CD4-positive, alpha-beta T cell (primary cell): ENCODE measurements at regions not wholly inside any gene's neighbourhood (a gene's known extent, or its start where the extent isn't known, plus 50 kb on each side); places are given as distances from the start of the nearest gene placed in this dataset.

ENCODE experiments used
- ATAC-seq: fragments of 200-7000 bp; cut with Tn5 transposase; one replicate; pipeline ENCODE4 v1.10.0; 2022; ENCODE audit warnings: mild to moderate bottlenecking; ENCODE audit not compliant: poor library complexity
- CTCF ChIA-PET: fragments of 350-600 bp; sonication (Branson Sonifier 250); formaldehyde crosslinking; loops from one replicate; lab custom pipeline; 2021; ENCODE audit warnings: antibody characterized with exemption, inconsistent platforms; lab: Charles Lee
- POLR2A ChIA-PET: fragments of 350-600 bp; sonication (Branson Sonifier 250); formaldehyde crosslinking; loops from one replicate; lab custom pipeline; 2021; ENCODE audit warnings: antibody characterized with exemption, inconsistent platforms; lab: Charles Lee
- DNase-seq, 14 experiments: peaks; one replicate each; pipeline ENCODE4 v3.0.0-alpha.2; 2013 to 2020; ENCODE audit warnings: mixed read lengths in 2 of 14
- H3K27ac ChIP-seq, 2 donors: one replicate each; pipeline versions ENCODE4 v1.5.1 to v1.7.0; 2013; ENCODE audit warnings: low read length in 2 of 2, low read depth in 1 of 2, mild to moderate bottlenecking in 1 of 2
- H3K27me3 ChIP-seq, 2 experiments: 1 replicate in 1 of 2; 2 replicates in 1 of 2; pipeline versions ENCODE4 v1.6.1 to v1.7.0; 2013; ENCODE audit warnings: low read length in 2 of 2, control low read depth in 1 of 2, mild to moderate bottlenecking in 1 of 2, moderate library complexity in 1 of 2; ENCODE audit not compliant: insufficient read depth in 2 of 2, control insufficient read depth in 1 of 2
- H3K36me3 ChIP-seq: one replicate; pipeline ENCODE4 v1.6.1; 2013; ENCODE audit warnings: low read length, control low read depth; ENCODE audit not compliant: insufficient read depth
- H3K4me1 ChIP-seq: one replicate; pipeline ENCODE4 v1.6.1; 2013; ENCODE audit warnings: low read length, control low read depth; ENCODE audit not compliant: insufficient read depth
- H3K4me3 ChIP-seq: one replicate; pipeline ENCODE4 v1.5.1; 2013; ENCODE audit warnings: mild to moderate bottlenecking, low read length, moderate library complexity
- H3K9me3 ChIP-seq, 2 experiments: 1 replicate in 1 of 2; 2 replicates in 1 of 2; pipeline versions ENCODE4 v1.6.1 to v1.7.0; 2013; ENCODE audit warnings: low read length in 2 of 2, mild to moderate bottlenecking in 2 of 2, control low read depth in 1 of 2, moderate library complexity in 1 of 2; ENCODE audit not compliant: control insufficient read depth in 1 of 2, insufficient read depth in 1 of 2
- H3K27ac Mint-ChIP-seq: one replicate; pipeline ENCODE4 v1.8.0; 2020; ENCODE audit warnings: mixed read lengths
- H3K27me3 Mint-ChIP-seq: one replicate; pipeline ENCODE4 v1.8.0; 2021; ENCODE audit warnings: mixed read lengths
- H3K36me3 Mint-ChIP-seq: one replicate; pipeline ENCODE4 v1.8.0; 2021; ENCODE audit warnings: low read depth, mixed read lengths
- H3K4me1 Mint-ChIP-seq: one replicate; pipeline ENCODE4 v1.8.0; 2021; ENCODE audit warnings: low read depth, mixed read lengths
- H3K4me3 Mint-ChIP-seq: one replicate; pipeline ENCODE4 v1.8.0; 2020; ENCODE audit warnings: mild to moderate bottlenecking, mixed read lengths
- H3K9me3 Mint-ChIP-seq: one replicate; pipeline ENCODE4 v1.8.0; 2020; ENCODE audit warnings: mixed read lengths
- intact Hi-C, 2 experiments: fragments of 100-400 bp; cut with DNase I in 1 of 2; cut with micrococcal nuclease in 1 of 2; formaldehyde crosslinking; loops; one replicate each; pipeline versions ENCODE4 v1.15.1 to v1.9.0; 2023 to 2025; cut with DNase I, micrococcal nuclease
- TF ChIP-seq, protein P1 (sequence below): fragments of 200-600 bp; IDR thresholded peaks from one replicate; pipeline ENCODE4 v1.8.0; 2022; ENCODE audit warnings: antibody characterized with exemption, mild to moderate bottlenecking

DNA sequence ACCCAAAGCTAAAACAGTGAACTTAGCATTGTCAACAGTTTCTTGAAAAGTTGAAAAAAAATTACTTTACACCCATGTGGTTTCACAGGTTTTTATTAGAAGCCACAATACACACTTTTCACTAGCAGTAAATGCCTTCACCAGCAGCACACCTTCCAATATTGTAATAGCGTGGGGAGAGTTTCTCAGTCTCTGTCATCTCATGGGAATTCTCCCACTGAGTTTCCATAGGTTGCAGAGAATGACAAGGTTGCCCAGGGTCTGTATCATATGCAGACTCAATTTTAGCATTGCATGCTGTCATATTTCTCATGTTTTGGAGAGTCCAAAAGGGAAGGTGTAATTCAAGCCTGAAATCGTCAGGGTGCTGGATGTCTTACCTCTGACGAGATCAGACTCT lies 486.1 kb upstream of the TENM3 start:
- no peak overlapping the region for H3K27ac Mint-ChIP-seq

DNA sequence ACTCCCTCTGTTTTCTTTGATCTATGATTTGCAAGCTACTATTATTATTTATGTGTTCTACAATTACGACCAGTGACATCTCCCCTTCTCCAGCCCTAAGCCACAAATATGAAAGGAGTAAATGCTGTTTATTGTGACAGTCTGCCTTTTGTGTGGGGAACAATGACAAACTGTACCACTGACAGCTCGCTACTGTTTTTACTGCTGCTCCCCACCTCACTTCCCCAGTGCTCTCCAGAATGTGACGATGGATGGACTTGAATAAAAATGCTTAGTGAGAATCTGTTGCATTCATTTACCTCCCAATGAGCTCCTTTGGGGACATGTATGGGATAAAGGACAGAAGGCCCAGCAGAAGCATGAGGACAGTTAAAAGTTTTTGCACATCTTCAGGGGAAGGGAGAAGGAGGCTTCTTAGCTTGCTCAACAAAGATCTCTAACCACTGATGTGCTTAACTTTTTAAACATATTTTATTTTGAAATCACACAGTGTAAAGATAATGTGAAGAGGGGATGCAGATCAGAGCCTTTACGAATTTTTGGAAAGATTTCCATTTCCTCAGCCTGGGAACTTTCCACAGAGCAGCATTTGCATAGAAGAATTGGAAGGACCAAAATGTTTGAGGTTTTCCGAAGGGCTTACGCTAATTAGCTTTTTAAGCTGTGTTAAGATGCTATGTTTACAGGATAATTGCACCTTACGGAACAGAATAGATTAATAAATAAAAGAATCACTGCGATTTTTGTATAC lies 485.1 kb upstream of the TENM3 start:
- peaks cover 6% of the 10 kb centered on the region for H3K9me3 Mint-ChIP-seq
- H3K4me3 Mint-ChIP-seq: no peak overlapping the region
- Histone ChIP-seq H3K27ac (no peak overlapping the region), H3K4me3 (no peak overlapping the region), H3K36me3 (no peaks in the 10 kb centered on the region), H3K4me1 (no peaks in the 10 kb centered on the region), H3K27me3 (no peaks in the 10 kb centered on the region), H3K9me3 (no peaks in the 10 kb centered on the region)
- H3K27me3 Mint-ChIP-seq: no peaks in the 10 kb centered on the region
- ATAC-seq (no peak), DNase-seq (no peak)
- H3K27ac Mint-ChIP-seq: no peak overlapping the region
- intact Hi-C loops: no loop called here
- H3K36me3 Mint-ChIP-seq: no peaks in the 10 kb centered on the region
- ChIA-PET POLR2A (no interaction called here), CTCF (no interaction called here)
- no peaks in the 10 kb centered on the region for H3K4me1 Mint-ChIP-seq
- TF ChIP-seq, protein P1, sequence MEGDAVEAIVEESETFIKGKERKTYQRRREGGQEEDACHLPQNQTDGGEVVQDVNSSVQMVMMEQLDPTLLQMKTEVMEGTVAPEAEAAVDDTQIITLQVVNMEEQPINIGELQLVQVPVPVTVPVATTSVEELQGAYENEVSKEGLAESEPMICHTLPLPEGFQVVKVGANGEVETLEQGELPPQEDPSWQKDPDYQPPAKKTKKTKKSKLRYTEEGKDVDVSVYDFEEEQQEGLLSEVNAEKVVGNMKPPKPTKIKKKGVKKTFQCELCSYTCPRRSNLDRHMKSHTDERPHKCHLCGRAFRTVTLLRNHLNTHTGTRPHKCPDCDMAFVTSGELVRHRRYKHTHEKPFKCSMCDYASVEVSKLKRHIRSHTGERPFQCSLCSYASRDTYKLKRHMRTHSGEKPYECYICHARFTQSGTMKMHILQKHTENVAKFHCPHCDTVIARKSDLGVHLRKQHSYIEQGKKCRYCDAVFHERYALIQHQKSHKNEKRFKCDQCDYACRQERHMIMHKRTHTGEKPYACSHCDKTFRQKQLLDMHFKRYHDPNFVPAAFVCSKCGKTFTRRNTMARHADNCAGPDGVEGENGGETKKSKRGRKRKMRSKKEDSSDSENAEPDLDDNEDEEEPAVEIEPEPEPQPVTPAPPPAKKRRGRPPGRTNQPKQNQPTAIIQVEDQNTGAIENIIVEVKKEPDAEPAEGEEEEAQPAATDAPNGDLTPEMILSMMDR: no peak

More for the DNA sequence above, 486.1 kb upstream of the TENM3 start:
- TF ChIP-seq, protein P1: no peak
- no peaks in the 10 kb centered on the region for H3K9me3 ChIP-seq
- Mint-ChIP-seq H3K4me1 (no peaks in the 10 kb centered on the region), H3K9me3 (peaks cover 6% of the 10 kb centered on the region), H3K27me3 (no peaks in the 10 kb centered on the region), H3K36me3 (no peaks in the 10 kb centered on the region), H3K4me3 (no peak overlapping the region)
- intact Hi-C loops: no loop called here
- no peak for DNase-seq
- POLR2A ChIA-PET: no interaction called here
- no peak overlapping the region for H3K27ac ChIP-seq
- no peaks in the 10 kb centered on the region for H3K36me3 ChIP-seq
- CTCF ChIA-PET: no interaction called here
- H3K4me1 ChIP-seq: no peaks in the 10 kb centered on the region
- no peak for ATAC-seq
- no peak overlapping the region for H3K4me3 ChIP-seq
- H3K27me3 ChIP-seq: no peaks in the 10 kb centered on the region

DNA sequence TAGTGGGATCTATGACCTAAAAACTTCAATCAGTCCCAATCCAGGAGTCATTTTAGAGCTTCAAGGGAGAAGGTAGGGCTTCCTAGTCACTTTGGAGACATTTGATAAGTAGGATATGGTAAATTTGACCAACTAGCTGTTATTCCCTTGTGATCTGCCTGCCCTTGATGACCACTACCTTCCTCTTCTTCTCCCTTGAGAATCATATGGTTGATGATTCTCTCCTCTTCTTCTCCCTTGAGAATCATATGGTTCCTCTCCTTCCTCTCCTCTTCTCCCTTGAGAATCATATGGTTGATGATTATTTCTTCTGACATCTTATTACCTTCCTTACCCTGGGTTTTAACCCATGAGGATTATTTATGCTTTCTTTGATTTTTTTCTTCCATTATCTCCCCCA lies 482.6 kb upstream of the TENM3 start:
- ChIA-PET POLR2A (no interaction called here), CTCF (no interaction called here)
- no peaks in the 10 kb centered on the region for H3K27me3 Mint-ChIP-seq
- no peak overlapping the region for H3K27ac ChIP-seq
- H3K36me3 ChIP-seq: no peaks in the 10 kb centered on the region
- ATAC-seq: no peak
- no peaks in the 10 kb centered on the region for H3K9me3 ChIP-seq
- DNase-seq: no peak
- H3K4me3 ChIP-seq: no peak overlapping the region
- intact Hi-C loops: no loop called here
- no peaks in the 10 kb centered on the region for H3K4me1 Mint-ChIP-seq
- TF ChIP-seq, protein P1: no peak
- H3K27ac Mint-ChIP-seq: no peak overlapping the region
- no peaks in the 10 kb centered on the region for H3K27me3 ChIP-seq
- H3K36me3 Mint-ChIP-seq: no peaks in the 10 kb centered on the region
- H3K4me3 Mint-ChIP-seq: no peak overlapping the region
- no peaks in the 10 kb centered on the region for H3K4me1 ChIP-seq
- H3K9me3 Mint-ChIP-seq: peaks cover 2% of the 10 kb centered on the region
